DND-41 (cell line): ENCODE measurements at regions not wholly inside any gene's neighbourhood (a gene's known extent, or its start where the extent isn't known, plus 50 kb on each side); places are given as distances from the start of the nearest gene placed in this dataset.

Source experiments
- EZH2 ChIP-seq: IDR thresholded peaks from 3 replicates; pipeline ENCODE4 v1.6.1; 2012; ENCODE audit warnings: borderline replicate concordance, low read depth, mild to moderate bottlenecking, moderate library complexity, low read length, inconsistent platforms; ENCODE audit not compliant: severe bottlenecking
- TF ChIP-seq, protein P1 (sequence below): IDR thresholded peaks from 2 replicates; pipeline ENCODE4 v1.5.1; 2012; ENCODE audit warnings: borderline replicate concordance, low read length, moderate library complexity, mild to moderate bottlenecking; ENCODE audit not compliant: poor library complexity, severe bottlenecking; ENCODE audit errors: extremely low read depth

DNA sequence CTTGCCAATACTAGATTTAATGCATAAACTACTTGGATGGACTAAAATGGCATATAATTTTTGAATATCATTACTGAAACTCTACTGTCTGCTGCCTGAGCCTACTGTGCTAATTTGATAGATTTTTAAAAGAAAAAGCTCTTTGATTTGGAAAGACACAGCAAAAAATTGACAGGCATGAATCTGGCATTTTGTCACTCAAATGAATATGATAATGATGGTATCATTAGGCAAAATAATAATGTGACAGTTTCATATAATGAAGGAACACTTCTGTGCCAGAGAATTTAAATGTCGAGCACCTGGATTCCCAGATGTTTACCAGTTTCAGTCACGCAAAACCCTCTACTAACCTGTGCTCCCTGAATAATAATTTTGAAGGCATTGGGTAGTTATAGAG, 60.0 kb upstream of the SLC13A1 start:
- TF ChIP-seq, protein P1, sequence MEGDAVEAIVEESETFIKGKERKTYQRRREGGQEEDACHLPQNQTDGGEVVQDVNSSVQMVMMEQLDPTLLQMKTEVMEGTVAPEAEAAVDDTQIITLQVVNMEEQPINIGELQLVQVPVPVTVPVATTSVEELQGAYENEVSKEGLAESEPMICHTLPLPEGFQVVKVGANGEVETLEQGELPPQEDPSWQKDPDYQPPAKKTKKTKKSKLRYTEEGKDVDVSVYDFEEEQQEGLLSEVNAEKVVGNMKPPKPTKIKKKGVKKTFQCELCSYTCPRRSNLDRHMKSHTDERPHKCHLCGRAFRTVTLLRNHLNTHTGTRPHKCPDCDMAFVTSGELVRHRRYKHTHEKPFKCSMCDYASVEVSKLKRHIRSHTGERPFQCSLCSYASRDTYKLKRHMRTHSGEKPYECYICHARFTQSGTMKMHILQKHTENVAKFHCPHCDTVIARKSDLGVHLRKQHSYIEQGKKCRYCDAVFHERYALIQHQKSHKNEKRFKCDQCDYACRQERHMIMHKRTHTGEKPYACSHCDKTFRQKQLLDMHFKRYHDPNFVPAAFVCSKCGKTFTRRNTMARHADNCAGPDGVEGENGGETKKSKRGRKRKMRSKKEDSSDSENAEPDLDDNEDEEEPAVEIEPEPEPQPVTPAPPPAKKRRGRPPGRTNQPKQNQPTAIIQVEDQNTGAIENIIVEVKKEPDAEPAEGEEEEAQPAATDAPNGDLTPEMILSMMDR = no peak
- no peak for TF ChIP-seq EZH2
